ENCODE measurements at regions not wholly inside any gene's neighbourhood (a gene's known extent, or its start where the extent isn't known, plus 50 kb on each side); places are given as distances from the start of the nearest gene placed in this dataset.

- DNase-seq: no peak
These were observed 54.9 kb downstream of the MAGEB17 start for GRCh38 chrX:16222151-16222550.

DNA sequence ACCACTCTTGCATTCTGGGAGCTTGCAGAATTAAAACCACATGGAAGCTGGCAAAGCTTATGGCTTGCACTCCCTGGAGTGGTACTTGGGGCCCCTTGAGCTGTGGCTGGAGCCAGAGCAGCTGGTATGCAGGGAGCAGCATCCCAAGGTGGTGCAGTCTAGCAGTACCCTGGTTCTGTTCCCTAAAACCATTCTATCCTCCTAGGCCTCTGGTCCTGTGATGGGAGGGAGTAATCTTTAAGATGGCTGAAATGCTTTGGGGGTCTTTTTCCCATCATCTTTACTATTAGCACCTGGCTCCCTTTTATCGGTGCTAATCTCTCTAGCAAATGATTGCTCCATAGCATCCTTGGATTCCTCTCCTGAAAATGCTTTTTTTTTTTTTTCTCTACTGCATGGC is 56.1 kb downstream of the MAGEB17 start:
- no peak for DNase-seq

DNA sequence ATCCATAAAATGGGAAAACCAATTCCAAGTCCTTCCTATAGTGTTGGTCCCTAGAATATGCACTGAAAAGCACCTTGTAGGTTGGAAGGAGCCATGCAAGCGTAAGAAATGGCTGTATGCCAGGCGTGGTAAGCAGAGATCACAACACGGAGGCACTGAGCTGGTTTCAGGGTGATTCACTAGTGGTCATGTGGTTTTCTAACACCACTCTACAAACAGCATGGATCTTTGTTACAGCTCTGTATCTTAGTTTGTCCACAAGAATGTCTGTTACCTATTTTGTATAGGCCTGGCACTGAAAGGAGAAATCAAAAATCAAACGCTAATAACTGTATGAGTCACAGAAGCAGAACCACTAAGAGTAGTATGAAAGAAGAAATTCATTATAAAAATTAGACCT is 71.9 kb downstream of the MAGEB17 start:
- DNase-seq: no peak

- DNase-seq: no peak
These were observed 73.1 kb downstream of the MAGEB17 start for GRCh38 chrX:16240231-16240905.

DNA sequence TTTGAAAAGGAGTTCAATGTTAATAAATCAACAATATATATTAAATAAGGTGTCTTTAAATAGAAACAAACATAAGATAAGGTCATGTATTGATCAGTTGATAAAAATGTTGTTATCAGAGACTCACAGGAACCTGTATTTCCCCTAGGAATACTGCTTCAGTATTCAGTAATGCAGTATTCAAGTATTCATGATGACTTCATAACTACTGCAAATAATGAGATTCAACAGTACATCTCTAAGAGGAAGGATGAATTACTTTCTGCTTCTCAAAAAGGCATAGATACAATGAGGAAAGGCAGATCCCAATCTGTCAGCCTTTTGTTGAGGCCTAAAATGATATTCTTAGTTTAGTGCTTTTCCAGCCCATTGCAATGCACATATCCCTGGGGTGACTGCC is 73.7 kb downstream of the MAGEB17 start:
- no peak for DNase-seq

- DNase-seq: no peak
These were observed 83.0 kb downstream of the MAGEB17 start for GRCh38 chrX:16250296-16250695.

DNA sequence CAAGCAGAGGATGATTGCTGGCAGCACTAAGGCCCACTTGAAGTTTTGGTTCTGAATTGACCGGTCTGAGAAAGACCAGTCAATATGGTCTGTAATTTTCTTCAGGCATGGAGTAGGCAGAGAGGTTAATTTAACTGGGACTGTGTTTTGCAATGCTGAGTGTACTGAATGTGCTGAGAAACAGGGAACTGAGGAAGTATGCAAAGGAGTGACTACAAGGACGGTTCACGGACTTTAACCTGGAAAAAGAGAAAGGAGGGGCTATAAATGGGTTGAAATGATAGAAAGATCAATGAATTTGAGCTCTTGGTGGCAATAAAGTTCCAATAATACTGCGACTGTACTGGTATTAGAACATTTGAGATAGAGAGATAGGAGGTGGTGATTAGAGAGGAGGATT is 84.5 kb downstream of the MAGEB17 start:
- no peak for DNase-seq

GRCh38 chrX:16258882-16259281 is 91.6 kb downstream of the MAGEB17 start:
- no peak for DNase-seq

DNA sequence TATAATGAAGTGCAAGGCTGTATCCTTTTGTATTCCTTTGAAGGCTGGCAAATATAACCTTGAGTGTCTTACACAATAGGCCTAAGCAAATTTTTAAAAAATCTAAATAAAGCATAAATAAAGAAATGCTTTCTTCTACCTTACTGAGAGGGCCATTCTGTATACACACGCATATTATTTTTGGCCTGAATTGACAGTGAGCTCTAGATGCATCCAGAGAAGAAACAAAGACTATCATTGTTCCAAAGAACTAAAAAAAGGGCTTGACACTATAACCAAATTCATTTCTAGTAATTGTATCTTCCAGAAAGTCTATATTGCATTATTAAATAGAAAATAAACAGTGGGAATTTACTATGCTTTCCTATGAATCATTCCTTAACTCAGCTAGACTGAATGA is 100.2 kb downstream of the MAGEB17 start:
- DNase-seq: no peak

DNA sequence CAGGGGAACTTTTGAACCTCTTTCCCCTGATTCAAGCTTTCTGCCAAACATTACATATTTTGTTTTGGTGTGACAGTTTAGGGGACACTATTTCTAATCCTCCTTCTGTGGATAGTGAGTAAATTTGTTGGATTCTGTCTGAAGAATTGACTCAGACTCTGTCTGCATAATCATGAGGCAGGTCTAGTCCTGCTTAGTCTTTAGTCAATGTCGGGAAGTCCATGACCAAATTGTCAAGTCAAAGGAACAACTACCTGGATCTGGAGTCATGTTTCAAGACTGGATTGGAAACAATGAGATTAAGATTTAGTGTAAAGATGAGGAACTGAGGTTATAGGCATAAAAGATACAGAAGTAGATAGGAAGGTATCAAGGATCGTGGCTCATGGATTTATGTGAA is 100.9 kb downstream of the MAGEB17 start:
- no peak for DNase-seq

DNA sequence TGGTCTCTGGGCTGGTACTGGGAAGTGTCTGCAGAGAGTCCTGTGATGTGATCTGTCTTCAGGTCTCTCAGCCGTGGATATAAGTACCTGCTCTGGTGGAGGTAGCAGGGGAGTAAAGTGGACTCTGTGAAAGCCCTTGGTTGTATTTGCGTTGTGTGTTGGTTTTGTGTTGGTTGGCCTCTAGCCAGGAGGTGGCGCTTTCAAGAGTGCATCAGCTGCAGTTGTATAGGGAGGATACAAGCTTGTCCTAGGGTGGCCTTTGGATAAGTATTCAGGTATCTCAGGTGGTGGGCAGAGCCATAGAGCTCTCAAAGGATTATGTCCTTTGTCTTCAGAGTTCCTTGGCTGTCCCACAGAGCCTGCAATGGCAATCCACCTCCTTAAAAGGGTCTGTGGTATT is 111.6 kb downstream of the MAGEB17 start:
- DNase-seq: no peak

GRCh38 chrX:16282209-16282608 is 114.9 kb downstream of the MAGEB17 start:
- no peak for DNase-seq

DNA sequence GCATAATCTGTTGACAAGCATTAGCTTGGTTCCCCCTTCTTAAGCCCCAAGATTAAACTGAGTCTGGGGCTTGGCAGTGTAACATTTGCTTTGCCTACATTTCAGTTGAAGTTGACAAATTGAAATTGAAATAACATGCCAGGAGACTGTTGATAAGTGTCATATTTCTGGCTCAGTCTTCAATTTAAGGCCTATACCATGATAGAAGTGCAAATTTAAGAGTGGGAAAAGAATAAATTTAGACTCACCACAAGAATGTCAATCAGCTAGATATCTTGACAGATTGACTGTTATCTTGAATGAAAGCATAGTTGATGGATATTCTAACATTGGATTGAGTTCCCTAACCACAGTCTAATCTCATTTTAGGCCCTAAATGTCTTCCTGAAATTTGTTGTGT is 117.6 kb downstream of the MAGEB17 start:
- DNase-seq: no peak

DNA sequence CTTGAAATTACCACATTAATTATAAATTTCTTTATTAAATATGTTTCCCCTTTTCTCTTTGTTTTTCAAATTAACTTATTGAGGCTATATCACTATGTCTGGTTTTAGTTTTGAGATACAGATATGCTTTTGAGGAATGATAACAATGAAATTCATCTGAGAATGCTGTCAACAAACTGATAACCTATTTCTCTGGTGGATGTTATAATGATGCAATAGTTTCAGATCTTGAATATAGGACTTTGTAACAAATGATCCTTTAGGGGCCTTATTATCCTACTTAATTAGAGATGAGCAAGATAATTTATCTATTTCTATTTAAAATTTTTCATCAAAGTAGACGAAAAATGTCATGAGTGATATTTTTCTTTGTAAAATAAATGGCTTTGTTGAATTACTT is 123.7 kb downstream of the MAGEB17 start:
- no peak for DNase-seq

DNA sequence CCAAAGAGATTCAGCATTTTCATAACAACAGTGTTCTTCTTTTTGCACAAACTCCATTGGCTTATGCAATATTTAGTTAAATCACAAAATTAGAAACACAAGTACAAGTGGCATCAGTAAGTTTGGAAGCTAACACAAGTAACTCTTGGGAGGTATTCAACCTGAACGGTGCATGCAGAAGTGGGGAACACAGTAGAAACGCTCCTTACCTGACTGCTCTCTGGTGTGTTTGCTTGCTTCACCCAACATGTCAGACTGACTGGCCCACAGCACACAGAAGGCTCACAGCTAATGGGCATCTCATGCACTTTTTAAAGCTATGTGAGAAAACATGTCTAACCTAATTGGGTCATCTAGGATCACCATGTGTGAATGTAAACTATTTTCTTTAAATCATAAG is 133.6 kb downstream of the MAGEB17 start:
- DNase-seq: no peak

DNA sequence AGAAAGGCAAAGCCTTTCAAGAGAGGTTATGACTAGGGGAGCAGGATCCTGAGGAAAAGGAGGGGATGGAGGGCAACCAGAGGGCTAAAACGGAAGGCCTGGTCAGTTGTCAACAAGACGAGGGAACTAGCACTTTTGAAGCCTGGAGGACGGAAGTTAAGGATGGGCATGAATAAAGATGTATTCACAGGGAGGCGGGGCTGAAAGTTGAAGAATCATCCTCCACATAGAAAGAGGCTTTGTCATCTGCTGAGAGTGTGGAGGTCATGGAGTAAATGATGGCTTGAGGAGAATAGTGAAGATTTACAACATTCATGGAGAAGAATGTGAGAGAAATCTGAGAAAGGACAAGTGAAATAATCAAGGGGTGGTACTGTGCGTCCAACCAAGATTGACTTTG is 137.5 kb downstream of the MAGEB17 start:
- no peak for DNase-seq

- DNase-seq: no peak
These were observed 137.9 kb downstream of the MAGEB17 start for GRCh38 chrX:16305187-16305586.

DNA sequence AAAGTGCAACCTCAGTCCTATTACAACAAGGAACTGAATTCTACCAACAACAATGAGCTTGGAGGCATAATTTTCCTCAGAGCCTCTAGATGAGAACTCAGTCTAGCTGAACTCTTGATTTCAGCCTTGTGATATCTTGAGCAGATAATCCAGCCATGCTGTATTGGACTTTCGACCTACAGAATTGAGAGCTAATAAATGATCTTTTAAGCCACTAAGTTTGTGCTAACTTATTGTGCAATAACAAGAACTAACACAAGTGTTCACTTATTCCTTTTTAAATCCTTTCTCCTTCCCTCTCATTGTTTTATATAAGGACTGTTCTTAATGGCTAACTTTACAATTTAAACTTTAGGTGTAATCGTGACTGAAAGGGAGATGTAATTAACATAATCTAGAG is 140.7 kb downstream of the MAGEB17 start:
- no peak for DNase-seq

- no peak for DNase-seq
These were observed 141.5 kb downstream of the MAGEB17 start for GRCh38 chrX:16308773-16309172.

- DNase-seq: no peak
These were observed 143.0 kb downstream of the MAGEB17 start for GRCh38 chrX:16310326-16310725.

DNA sequence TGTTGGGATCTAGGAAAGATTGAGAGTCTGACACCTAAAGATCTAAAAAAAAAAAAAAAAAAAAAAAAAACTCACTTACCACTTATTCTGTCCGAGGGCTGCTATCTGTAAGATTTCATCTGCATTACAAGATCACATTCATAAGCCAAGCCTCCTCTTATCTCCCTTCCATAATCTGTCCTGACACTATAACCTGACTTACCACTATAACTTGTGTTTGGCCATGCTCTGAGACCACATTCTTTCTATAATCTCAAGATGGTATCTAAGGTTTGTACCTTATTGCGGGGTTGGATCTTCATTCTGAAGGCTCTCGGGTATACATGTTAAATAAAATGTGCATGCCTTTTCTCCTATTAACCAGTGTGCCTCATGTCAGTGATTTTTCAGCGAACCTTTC is 144.4 kb downstream of the MAGEB17 start:
- no peak for DNase-seq

GRCh38 chrX:16312761-16313623 is 145.7 kb downstream of the MAGEB17 start:
- DNase-seq: no peak

- DNase-seq: no peak
These were observed 149.1 kb downstream of the MAGEB17 start for GRCh38 chrX:16316331-16316730.

DNA sequence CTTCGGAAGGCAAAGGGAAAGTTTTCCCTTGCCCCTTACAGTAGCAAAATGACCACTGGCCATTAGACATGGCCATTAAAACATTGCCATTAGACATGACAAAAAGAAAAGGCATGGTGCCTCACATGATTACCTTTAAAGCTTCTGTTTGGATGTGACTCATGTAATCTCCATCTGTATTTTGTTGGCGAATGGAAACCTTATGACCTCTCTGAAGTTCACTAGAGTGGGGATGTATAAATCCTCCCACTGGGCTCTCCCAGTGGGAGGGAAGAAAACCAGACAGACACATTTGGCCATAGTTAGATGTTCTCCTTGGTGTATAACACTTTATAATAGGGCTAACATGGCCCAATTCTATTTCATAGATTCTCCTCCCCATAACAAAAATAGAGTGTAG is 152.6 kb downstream of the MAGEB17 start:
- no peak for DNase-seq
